ENCODE measurements at regions not wholly inside any gene's neighbourhood (a gene's known extent, or its start where the extent isn't known, plus 50 kb on each side); places are given as distances from the start of the nearest gene placed in this dataset.

GRCh38 chr14:66224492-66225178 is 261.5 kb upstream of the CCDC196 start:
- H4K20me1 ChIP-seq (ENCODE audit: insufficient read depth, low read length), result no peaks in the 10 kb centered on the region

GRCh38 chr14:66225337-66225736 is 260.8 kb upstream of the CCDC196 start:
- Histone ChIP-seq H3K79me2 (ENCODE audit: low read length) (no peaks in the 10 kb centered on the region), H3K27me3 (replicated peaks; ENCODE audit: insufficient read depth, low read length) (no peaks in the 10 kb centered on the region), H3K4me3 (ENCODE audit: low read length) (no peak overlapping the region), H2AFZ (ENCODE audit: low read length) (no peak overlapping the region), H3K4me2 (ENCODE audit: low read depth, low read length) (no peak overlapping the region), H3K27ac (ENCODE audit: low read length) (no peak overlapping the region), H4K20me1 (ENCODE audit: insufficient read depth, low read length) (no peaks in the 10 kb centered on the region), H3K36me3 (replicated peaks; ENCODE audit: insufficient read depth, low read length) (no peaks in the 10 kb centered on the region), H3K9me2 (replicated peaks; ENCODE audit: insufficient read depth, low read length) (no peaks in the 10 kb centered on the region), H3K4me1 (ENCODE audit: low read length) (no peaks in the 10 kb centered on the region), H3K9ac (ENCODE audit: low read length) (no peak overlapping the region), H3F3A (ENCODE audit: insufficient read depth, low read length) (no peaks in the 10 kb centered on the region), H3K9me3 (replicated peaks; ENCODE audit: insufficient read depth, low read length) (no peaks in the 10 kb centered on the region)
- DNase-seq, result no peak
- TF ChIP-seq EZH2 (optimal IDR thresholded peaks at IDR 0.05; ENCODE audit: low read depth, low read length) (no peak), EZH2phosphoT487 (IDR thresholded peaks at IDR 0.05; ENCODE audit: low read length) (no peak), CTCF (IDR thresholded peaks at IDR 0.05; ENCODE audit: low read length) (no peak)

More at GRCh38 chr14:66224492-66225178, 261.5 kb upstream of the CCDC196 start:
- no peak overlapping the region for H3K27ac ChIP-seq (ENCODE audit: low read length)
- no peaks in the 10 kb centered on the region for H3K79me2 ChIP-seq (ENCODE audit: low read length)
- no peak overlapping the region for H2AFZ ChIP-seq (ENCODE audit: low read length)
- H3K4me1 ChIP-seq (ENCODE audit: low read length), result no peaks in the 10 kb centered on the region
- no peaks in the 10 kb centered on the region for H3K27me3 ChIP-seq (replicated peaks; ENCODE audit: insufficient read depth, low read length)
- H3K9me3 ChIP-seq (replicated peaks; ENCODE audit: insufficient read depth, low read length), result no peaks in the 10 kb centered on the region
- no peak for TF ChIP-seq CTCF (IDR thresholded peaks at IDR 0.05; ENCODE audit: low read length)
- no peak for TF ChIP-seq EZH2 (optimal IDR thresholded peaks at IDR 0.05; ENCODE audit: low read depth, low read length)
- TF ChIP-seq EZH2phosphoT487 (IDR thresholded peaks at IDR 0.05; ENCODE audit: low read length), result no peak
- H3K9me2 ChIP-seq (replicated peaks; ENCODE audit: insufficient read depth, low read length), result no peaks in the 10 kb centered on the region
- no peak overlapping the region for H3K4me3 ChIP-seq (ENCODE audit: low read length)
- no peak for DNase-seq
- no peak overlapping the region for H3K4me2 ChIP-seq (ENCODE audit: low read depth, low read length)
- no peak overlapping the region for H3K9ac ChIP-seq (ENCODE audit: low read length)
- H3K36me3 ChIP-seq (replicated peaks; ENCODE audit: insufficient read depth, low read length), result no peaks in the 10 kb centered on the region
- no peaks in the 10 kb centered on the region for H3F3A ChIP-seq (ENCODE audit: insufficient read depth, low read length)

GRCh38 chr14:66228267-66228970 is 257.8 kb upstream of the CCDC196 start:
- Histone ChIP-seq H3K27ac (ENCODE audit: low read length) (no peak overlapping the region), H3K9me2 (replicated peaks; ENCODE audit: insufficient read depth, low read length) (no peaks in the 10 kb centered on the region), H3K36me3 (replicated peaks; ENCODE audit: insufficient read depth, low read length) (no peaks in the 10 kb centered on the region), H3K4me3 (ENCODE audit: low read length) (no peak overlapping the region), H3K79me2 (ENCODE audit: low read length) (no peaks in the 10 kb centered on the region), H3K4me2 (ENCODE audit: low read depth, low read length) (no peak overlapping the region), H3K9ac (ENCODE audit: low read length) (no peak overlapping the region), H3K4me1 (ENCODE audit: low read length) (no peaks in the 10 kb centered on the region), H2AFZ (ENCODE audit: low read length) (no peak overlapping the region), H3K9me3 (replicated peaks; ENCODE audit: insufficient read depth, low read length) (no peaks in the 10 kb centered on the region), H3K27me3 (replicated peaks; ENCODE audit: insufficient read depth, low read length) (no peaks in the 10 kb centered on the region), H3F3A (ENCODE audit: insufficient read depth, low read length) (no peaks in the 10 kb centered on the region), H4K20me1 (ENCODE audit: insufficient read depth, low read length) (no peaks in the 10 kb centered on the region)
- TF ChIP-seq CTCF (IDR thresholded peaks at IDR 0.05; ENCODE audit: low read length) (no peak), EZH2phosphoT487 (IDR thresholded peaks at IDR 0.05; ENCODE audit: low read length) (no peak), EZH2 (optimal IDR thresholded peaks at IDR 0.05; ENCODE audit: low read depth, low read length) (no peak)
- no peak for DNase-seq
